GM21737 (cell line): ENCODE measurements at regions not wholly inside any gene's neighbourhood (a gene's known extent, or its start where the extent isn't known, plus 50 kb on each side); places are given as distances from the start of the nearest gene placed in this dataset.
"Not testable (repeated sequence)": the region's sequence is repeated elsewhere in the genome, so short reads cannot be mapped to it uniquely, and the experiment has no call there.

ENCODE experiments used
- ATAC-seq: cut with Tn5 transposase; IDR thresholded peaks from one replicate; pipeline ENCODE4 v1.9.1; 2021; ENCODE audit warnings: mild to moderate bottlenecking, moderate library complexity; ENCODE audit not compliant: unreplicated experiment

DNA sequence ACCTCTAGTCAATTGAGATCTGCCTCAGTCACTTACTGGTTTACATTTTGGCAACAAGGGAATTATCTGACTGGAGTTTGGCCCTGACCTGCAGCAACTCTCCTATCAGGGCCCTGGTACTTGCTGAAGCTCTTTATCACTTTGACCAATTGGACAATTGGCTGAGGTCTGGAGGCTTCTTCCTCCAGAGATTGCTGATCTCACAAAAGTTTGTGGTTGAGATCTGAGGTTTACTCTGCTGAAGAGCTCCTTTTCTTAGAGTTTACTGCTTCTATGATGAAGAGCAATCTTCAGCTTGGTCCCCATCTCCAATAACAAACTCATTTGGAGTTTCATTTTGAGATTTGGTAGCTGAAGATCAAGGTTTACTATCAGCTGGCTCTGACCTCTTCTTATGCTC is 276.9 kb upstream of the SGCG start:
- ATAC-seq: no peak

DNA sequence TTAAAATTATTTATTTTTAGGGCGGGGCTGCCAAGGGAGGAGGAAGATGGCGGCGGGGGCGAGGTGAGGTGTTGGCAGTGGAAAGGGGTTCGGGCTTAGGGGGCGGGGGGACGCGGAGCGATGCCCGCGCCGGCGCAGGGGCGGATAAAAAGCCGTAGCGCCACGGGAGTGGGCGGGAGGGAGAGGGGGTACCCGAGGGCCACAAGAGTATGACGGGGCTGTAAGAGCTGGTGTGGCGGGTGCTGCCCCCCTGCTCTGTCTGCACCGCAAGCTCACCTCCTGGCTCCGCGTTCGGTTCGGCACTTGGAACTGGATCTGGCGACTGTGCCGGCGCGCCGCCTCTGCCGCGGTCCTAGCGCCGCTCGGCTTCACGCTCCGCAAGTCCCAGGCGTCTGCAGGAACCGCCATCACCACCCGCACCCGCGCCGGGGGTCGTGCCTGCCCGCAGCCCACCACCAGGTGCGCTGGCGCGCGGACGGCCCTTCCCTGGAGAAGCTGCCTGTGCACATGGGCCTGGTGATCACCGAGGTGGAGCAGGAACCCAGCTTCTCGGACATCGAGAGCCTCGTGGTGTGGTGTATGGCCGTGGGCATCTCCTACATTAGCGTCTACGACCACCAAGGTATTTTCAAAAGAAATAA is 265.2 kb upstream of the SGCG start:
- ATAC-seq: no peak

DNA sequence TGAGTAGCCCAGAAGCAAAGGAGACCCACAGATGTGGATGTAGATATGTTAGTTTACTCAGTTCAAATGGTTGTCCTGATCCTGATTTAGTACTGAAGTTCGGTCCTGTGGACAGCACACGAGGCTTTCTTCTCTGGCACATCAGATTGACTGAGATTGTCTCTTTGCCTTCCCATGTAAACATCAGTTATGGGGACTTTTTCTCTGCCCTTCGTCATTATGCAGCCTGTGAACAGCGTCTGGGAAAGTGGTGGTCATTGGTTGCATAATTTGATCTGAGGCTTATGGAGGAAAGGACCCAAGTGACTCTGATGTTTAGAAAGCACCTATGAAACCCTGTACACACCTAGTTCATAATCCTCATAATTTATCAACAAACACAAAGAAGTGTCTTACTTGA is 264.5 kb upstream of the SGCG start:
- not testable (repeated sequence) for ATAC-seq

DNA sequence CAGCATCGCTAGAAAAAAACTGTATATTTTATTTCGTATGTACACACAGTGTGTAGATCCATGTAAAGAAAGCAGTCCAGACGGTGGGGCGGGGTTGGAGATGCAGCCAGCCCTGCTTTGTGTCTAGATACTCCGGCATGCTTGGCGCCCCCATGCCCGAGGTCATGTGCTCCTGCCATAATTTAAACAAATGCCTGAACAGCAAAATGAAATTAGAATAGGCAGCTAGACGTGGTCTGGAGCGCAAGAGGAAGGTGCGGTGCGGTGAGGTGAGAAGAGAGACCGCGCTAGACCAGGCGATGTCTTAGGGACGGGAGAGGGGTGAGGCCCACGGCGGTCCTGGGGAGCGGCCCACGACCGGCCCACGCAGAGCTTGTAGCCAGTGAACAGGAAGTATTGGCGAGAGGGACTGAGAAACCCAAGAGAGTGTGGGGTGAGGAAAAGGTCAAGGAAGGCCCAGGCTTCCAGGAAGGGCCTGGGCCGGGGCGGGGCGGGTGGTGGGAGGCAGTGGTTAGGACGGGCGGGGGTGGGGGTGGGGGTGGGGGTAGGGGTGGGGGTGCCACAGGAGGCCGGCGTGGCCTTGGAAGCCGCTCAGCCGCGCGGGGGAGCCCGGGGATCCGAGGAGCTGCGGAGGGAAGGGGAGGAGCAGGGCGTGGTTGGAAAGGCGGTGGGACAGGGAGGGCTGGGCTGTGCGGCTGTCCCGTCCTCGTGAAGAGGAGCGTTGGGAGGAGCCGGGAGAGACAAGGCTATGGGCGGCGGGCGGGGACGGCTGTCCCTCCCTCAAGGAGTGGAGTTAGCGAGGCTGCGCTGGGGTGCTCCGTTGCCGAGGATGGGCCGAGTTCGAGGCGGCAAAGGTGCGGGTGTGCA is 254.7 kb upstream of the SGCG start:
- ATAC-seq: no peak

DNA sequence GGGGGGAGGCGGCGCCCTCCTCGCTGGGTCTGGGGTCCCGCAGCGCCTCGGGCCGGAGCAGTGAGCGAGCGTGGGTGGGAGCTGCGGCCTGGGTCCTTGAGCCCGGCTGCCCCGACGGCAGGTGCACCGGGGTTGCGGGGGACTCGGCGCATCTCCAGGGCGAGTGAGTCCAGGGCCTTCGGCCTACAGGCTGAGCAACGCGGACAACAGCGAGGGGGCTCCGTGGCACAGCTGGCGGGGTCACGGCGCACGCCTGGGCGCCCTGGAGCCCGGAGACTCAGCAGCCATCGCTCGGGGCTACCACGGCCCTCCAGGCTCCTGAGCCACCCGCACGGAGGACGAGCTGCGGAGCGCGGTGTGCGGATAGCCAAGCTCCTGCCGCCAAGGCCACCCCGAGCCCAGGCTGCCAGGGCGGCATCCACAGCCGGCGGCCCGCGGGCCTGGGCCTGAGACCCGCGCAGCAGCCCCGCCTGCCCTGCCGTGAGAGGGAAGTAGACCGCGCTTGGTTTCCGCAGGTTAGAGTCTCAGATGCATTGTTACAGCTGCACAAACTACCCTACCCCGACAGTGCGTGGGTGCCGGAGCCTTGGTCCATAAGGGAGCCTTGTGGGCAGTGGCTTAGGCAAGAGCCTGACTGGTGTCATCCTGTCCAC is 253.9 kb upstream of the SGCG start:
- ATAC-seq: no peak

DNA sequence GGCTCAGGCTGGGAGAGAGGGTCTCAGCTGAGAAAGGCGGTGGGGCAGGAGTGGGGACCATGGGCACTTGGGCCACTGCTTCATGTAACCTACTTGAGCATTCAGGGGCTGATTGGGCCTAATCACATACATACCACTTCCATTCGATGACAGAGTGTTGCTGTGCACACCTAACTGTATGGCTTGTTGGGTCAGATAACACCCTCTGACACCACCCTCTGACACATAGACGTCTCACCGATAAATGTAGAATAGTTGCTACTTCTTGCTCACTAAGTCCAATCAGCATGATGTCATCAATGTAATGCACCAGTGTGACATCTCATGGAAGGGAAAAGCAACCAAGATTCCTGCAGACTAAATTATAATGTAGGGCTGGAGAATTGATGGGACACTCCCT is 252.9 kb upstream of the SGCG start:
- ATAC-seq: not testable (repeated sequence)

DNA sequence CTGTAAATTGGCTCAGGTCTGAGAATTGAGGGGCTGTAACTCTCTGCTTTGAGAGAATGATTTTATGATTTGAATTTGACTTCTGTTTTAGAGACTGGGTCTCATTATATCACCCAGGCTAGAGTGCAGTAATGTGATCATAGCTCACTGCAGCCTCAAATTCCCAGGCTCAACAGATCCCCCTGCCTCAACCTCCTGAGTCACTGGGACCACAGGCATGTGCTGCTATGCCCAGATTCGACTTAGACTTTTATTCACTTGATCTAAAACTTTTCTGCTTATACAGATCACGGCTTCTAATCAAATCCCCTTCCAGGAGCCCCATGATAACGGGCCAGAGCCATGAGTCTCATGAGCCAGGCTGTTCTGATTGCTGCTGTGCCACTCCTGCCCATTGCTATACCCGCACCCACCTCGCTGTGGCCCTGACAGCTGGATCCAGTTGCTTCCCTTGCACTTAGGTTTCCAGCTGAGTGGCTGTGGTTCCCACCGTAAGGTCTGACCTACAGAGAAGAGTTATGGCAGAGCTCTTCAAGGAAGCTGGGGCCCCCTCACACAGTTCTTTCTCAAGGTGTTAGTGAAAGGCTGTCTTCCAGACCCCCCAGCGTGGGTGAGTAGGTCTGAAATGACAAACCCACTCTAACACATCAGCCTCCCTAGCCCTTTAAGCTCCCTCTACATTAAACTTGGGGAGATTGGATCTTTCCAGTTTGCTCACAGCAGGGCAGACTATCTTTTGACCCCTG is 251.2 kb upstream of the SGCG start:
- no peak for ATAC-seq

DNA sequence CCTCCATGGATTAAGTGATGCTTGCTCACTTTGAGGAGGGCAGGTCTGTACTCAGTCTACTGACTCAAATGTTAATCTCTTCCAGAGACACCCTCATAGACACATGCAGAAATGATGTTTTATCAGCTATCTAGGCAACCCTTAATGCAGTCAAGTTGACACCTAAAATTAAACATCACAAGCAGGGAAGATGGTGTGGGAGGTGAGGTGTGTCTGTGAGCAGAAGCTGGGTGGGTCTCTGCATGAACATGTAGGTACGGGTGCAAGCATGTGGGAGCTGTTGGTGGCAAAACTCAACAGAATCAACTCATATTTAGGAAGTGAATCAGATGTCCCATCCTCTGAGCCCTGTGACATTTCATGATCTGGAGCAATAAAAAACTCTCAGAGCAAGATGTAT is 249.2 kb upstream of the SGCG start:
- no peak for ATAC-seq

DNA sequence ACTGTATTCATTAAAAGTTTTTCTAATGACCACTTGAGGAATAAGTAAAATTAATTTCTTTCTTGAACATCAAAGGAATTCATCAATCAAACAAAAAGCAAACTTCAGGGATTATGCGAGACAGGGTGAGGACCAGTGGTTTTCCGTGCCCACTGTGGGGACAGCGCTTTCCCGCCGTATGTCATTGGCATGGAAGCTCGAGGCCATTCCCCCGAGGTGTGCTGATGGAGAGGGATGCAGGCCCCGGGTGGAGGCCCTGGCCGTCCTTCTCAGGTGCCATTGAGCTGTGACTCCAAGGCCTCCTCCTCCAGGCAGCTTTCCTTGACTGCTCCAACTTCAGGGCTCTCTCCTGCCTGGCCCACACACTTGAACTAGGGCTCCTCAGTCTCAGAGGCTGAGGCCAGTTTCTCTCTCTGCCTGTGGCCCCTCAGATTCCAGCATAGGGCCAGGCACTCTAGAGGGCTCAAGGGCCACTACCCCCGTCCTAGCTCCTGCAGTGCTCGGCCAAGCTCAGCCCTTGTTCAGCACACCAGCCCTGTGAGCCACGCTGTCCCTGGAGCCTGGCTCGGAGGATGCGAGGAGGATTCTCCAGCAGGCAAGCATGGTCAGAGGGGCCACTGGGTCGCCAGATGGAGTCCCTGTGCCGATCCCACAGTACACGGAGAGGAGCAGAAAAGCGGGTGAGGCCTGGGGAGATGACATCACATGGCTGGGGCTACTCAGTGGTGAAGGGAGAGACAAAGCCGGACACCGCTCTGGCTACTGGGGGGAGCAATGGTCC is 248.0 kb upstream of the SGCG start:
- ATAC-seq: not testable (repeated sequence)

DNA sequence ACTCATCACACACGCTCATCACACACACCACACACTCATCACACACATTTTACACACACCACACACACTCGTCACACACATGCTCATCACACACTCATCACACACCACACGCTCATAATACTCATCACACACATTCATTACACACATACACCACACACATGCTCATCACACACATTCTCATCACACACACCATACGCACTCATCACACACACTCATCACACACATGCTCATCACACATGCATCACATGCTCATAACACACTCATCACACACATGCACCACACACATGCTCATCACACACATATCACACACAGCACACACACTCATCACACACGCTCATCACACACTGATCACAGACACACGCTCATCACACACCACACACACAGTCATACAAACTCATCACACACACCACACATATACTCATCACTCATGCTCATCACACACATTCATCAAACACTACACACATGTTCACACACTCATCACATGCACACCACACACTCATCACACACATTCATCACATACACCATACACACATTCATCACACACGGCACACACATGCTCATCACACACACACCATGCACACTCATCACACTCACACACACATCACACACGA is 247.1 kb upstream of the SGCG start:
- ATAC-seq: no peak

DNA sequence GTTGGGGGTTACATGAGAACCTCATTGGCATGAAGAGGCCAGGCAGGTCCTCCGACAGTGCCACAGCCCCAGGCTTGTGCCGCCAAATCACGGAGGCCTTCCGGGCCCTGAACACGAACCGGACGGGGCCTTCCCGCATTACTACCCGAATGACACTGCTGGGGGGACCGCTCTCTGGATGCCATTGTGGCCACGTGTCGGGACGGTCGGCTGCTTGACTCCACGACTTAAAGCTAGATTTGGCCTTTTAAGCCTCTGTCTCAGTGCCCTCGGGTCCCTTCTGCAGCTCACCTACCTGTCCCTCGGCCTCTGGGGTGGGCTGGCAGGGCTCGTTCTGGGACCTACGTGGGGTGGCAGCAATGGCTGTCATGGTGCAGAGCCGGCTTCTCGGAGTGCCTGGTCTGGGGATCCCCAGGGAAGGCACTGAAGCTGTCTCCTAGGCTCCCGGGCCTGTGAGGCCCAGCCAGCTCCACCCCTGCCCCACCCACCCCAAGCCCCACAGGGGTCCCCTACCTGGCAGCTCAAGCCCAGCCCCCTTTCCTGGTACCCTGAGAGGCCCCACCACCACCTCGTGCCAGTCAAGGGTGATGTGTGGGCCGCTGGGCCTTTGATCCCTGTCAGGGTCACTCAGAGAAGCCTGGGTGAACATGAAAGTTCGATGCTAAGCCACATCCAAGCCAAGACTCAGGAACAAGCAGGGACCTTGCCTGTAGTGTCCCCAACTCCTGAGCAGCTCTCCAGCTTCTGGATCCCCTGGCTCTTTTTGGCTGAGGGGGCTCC is 245.8 kb upstream of the SGCG start:
- ATAC-seq: no peak

DNA sequence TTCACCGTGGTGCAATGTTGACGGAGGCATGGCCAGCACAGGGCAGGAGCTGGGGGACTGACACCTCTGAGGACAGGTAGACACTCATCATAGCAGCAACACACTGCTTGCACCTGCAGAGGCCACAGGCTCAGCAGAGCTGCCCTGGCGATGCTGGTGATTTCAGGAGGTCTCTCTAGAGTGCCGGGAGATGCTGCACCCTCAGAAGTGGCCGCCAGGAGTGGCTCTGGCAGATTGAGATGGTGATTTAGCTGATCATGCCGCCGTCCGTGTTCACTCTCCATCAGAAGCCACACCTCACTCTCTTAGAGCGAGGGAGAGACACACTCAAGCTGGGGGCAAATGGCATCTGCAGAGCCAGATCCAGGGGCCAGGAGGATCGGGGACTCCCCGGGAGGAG is 244.6 kb upstream of the SGCG start:
- ATAC-seq: no peak

DNA sequence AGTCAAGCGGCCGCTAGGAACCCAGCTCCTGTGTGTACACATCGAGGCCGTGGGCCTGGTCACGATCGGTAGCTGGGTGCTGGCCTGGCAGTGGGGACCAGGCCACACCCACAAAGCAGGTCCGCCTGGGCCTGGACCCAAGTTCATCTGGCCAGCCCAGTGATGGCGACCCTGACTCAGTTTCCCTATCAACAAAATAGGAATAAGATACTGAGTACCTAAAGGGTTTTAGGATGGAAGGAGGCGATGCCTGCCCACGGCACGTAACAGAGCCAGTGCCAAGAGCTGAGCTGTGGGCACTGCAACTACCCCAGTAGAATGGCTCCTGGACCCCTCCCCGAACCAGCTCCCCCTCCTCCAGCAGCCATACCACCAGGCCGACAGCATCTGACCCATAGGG is 243.5 kb upstream of the SGCG start:
- ATAC-seq: no peak

DNA sequence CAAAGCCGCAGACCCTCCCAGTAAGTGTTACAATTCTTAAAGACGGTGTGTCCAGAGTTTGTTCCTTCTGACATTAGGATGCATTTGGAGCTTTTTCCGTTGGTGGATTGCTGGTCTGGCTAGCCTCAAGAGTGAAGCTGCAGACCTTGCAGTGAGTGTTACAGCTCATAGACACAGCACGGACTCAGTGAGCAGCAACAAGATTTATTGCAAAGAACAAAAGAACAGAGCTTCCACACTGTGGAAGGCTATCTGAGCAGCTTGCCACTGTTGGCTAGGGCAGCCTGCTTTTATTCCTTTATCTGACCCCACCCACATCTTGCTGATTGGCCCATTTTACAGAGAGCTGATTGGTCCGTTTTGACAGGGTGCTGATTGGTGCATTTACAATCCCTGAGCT is 242.8 kb upstream of the SGCG start:
- no peak for ATAC-seq

DNA sequence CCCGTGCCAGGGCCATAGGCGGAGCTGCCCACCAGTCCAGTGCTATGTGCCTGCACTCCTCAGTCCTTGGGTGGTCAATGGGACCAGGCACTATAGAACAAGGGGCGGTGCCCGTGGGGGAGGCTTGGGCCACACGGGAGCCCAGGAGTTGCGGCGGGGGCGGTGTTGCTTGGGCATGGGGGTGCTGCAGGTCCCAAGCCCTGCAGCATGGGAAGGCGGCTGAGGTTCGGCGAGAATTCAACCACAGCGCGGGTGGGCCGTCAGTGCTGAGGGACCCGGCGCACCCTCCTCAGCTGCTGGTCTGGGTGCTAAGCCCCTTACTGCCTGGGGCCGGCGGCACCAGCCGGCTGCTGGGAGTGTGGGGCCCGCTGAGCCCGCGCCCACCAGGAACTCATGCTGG is 242.2 kb upstream of the SGCG start:
- ATAC-seq: no peak

DNA sequence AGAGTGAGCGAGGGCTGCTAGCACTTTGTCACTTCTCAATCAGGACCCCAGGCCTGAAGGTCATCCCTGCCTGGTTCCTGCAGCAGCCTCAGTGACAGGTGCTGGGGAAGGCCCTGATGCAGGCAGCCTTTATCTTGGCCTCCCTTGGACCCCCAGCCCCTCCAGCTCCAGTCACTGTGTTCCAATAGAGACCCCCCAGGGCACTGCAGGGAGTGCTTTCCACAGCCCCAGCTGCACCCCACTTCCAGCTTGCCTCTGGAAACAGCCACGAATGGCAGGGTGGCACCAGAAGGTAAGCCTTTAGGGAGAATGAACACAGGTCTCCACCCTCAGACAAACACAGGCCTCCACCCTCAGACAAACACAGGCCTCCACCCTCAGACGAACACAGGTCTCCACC is 241.6 kb upstream of the SGCG start:
- ATAC-seq: no peak

DNA sequence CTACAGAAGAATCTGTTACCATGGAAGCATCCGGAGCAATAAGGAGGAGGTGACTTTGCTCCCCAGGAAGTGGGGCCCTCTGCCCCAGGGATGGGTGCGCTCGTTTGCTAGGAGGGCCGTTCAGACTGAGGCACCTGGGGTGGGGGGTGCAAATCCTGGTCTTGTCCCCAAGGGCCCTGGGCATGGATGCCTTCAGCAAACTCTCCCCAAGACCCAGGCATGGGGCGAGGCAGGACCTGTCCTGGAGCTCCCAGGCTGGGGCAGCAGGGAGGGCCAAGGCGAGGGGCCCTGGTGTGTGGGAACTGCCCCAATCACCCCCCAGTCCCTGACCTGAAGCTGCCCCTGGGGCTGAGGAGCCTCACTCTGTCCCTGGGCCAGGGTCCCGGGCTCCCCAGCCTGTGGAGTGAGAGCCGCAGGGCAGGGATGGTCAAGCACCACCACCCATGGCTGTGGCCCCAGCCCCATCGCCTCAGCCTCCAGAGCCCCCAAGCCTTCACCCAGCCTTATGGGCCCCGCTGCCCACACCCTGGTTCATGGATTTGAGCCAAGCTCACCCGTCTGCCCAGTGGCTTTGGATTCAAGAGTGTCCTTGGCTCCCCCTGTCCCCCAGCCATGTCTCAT is 240.6 kb upstream of the SGCG start:
- ATAC-seq: no peak

DNA sequence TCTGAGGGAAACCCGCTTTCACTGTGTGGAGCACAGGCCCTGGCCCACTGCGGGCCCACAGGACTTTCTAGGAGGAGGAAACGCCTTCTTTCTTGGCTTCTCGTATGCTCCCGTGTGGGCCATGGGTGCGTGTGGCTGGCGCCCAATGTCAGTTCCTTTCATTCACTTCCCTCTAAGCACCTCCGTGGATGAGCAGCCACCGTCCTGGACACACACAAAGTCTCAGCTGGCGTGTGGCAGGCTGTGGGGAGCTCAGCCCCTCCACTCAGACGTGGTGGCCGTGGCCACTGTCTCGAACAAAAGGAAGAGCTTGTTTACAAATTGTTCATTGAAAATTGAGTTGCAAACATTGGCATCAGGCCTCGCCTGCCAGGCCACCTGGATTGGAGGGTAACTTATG is 240.0 kb upstream of the SGCG start:
- no peak for ATAC-seq

DNA sequence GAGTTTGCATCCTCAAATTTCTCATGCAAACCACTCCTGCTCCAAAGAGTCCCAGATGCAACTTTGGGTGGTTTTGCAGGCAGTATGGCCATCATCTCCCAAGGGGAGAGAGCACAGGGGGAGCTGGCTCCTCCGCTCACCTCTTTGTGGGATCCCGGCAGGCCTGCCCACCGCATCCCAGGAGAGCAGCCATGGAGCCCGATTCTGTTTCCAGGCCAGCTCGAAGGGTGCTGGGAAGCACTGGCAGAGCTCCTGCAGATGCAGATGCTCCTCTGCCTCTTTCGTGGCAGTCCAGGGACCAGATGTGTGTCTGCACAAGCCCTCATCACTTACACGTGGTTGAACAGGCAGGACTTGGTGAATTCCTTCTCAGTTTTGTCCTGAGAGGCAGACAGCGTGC is 239.3 kb upstream of the SGCG start:
- not testable (repeated sequence) for ATAC-seq
